ENCODE measurements at regions not wholly inside any gene's neighbourhood (a gene's known extent, or its start where the extent isn't known, plus 50 kb on each side); places are given as distances from the start of the nearest gene placed in this dataset.

- TF ChIP-seq CTCF (IDR thresholded peaks at IDR 0.05 in 4 of 5, conservative IDR thresholded peaks at IDR 0.05 in 1 of 5) (no peak), POLR2A (IDR thresholded peaks at IDR 0.05) (no peak)
These were observed 137.8 kb upstream of the SKOR2 start for GRCh38 chr18:47389210-47389609.

Data from gastrocnemius medialis (tissue), 4 donors.